GM21390 (cell line): ENCODE measurements at regions not wholly inside any gene's neighbourhood (a gene's known extent, or its start where the extent isn't known, plus 50 kb on each side); places are given as distances from the start of the nearest gene placed in this dataset.

Source experiments
- ATAC-seq: cut with Tn5 transposase; IDR thresholded peaks from one replicate; pipeline ENCODE4 v1.9.1; 2021; ENCODE audit not compliant: unreplicated experiment

- no peak for ATAC-seq
Observed at GRCh38 chr2:16167451-16167861, 227.1 kb downstream of the MYCN start.

GRCh38 chr2:16166327-16166981, 226.1 kb downstream of the MYCN start:
- ATAC-seq = no peak

- no peak for ATAC-seq
Observed at GRCh38 chr2:16165518-16166326, 225.4 kb downstream of the MYCN start.

GRCh38 chr2:16162491-16163040, 222.2 kb downstream of the MYCN start:
- no peak for ATAC-seq

- no peak for ATAC-seq
Observed at GRCh38 chr2:16161768-16162490, 221.6 kb downstream of the MYCN start.

- no peak for ATAC-seq
Observed at GRCh38 chr2:16161085-16161565, 220.8 kb downstream of the MYCN start.

- ATAC-seq = no peak
Observed at GRCh38 chr2:16160281-16161084, 220.1 kb downstream of the MYCN start.

GRCh38 chr2:16156411-16156810, 216.1 kb downstream of the MYCN start:
- ATAC-seq = no peak

- ATAC-seq = no peak
Observed at GRCh38 chr2:16155766-16156165, 215.4 kb downstream of the MYCN start.

GRCh38 chr2:16155366-16155765, 215.0 kb downstream of the MYCN start:
- no peak for ATAC-seq

GRCh38 chr2:16154501-16155280, 214.3 kb downstream of the MYCN start:
- ATAC-seq = no peak

GRCh38 chr2:16154061-16154460, 213.7 kb downstream of the MYCN start:
- no peak for ATAC-seq

GRCh38 chr2:16153754-16154035, 213.3 kb downstream of the MYCN start:
- no peak for ATAC-seq

GRCh38 chr2:16152928-16153753, 212.8 kb downstream of the MYCN start:
- no peak for ATAC-seq

- ATAC-seq = no peak
Observed at GRCh38 chr2:16152071-16152927, 211.9 kb downstream of the MYCN start.

- no peak for ATAC-seq
Observed at GRCh38 chr2:16151651-16152050, 211.3 kb downstream of the MYCN start.

GRCh38 chr2:16151281-16151570, 210.9 kb downstream of the MYCN start:
- ATAC-seq = no peak

GRCh38 chr2:16150456-16151280, 210.3 kb downstream of the MYCN start:
- ATAC-seq = no peak
